ENCODE measurements at regions not wholly inside any gene's neighbourhood (a gene's known extent, or its start where the extent isn't known, plus 50 kb on each side); places are given as distances from the start of the nearest gene placed in this dataset.

DNA sequence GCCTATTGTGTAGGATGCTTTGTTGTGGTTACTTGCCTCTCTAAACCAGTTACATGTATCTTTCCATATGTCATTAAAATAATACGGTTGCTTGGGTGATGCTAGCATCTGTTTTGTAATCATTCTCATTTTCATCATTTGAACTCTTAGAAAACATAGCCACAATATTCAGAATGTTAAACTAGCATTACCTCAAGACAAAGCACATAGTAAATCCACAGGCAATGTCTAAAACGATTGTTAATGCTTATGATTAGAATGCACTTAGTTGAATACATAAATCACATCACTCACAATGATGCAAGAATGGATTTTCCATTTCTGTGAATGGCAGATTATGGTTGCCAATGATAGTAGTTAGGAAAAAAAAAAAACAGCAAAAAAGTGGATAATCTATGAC lies 110.0 kb upstream of the NAALADL2 start:
- ChIA-PET CTCF (no interaction called here), POLR2A (ENCODE audit: low non-redundant PET) (no interaction called here)
- no peaks in the 10 kb centered on the region for H3K36me3 ChIP-seq (ENCODE audit: insufficient read depth, low read length, poor library complexity, severe bottlenecking)
- no peak overlapping the region for H3K4me3 ChIP-seq (ENCODE audit: low read depth, low read length, poor library complexity, severe bottlenecking)
- no peaks in the 10 kb centered on the region for H3K4me1 ChIP-seq (ENCODE audit: insufficient read depth, low read length, poor library complexity, severe bottlenecking)
- no peaks in the 10 kb centered on the region for H3K27me3 ChIP-seq (replicated peaks; ENCODE audit: insufficient read depth, low read depth, low read length, poor library complexity)
- intact Hi-C loops (cut with micrococcal nuclease; ENCODE audit: unreplicated experiment): no loop called here
- H3K9me3 ChIP-seq (ENCODE audit: low read depth, low read length, poor library complexity, severe bottlenecking): peaks cover 10% of the 10 kb centered on the region
- no peak overlapping the region for H3K27ac ChIP-seq (ENCODE audit: low read depth, low read length, poor library complexity, severe bottlenecking)
- no TSS peak for BruUV-seq (replicated peaks)
- TF ChIP-seq, protein P1, sequence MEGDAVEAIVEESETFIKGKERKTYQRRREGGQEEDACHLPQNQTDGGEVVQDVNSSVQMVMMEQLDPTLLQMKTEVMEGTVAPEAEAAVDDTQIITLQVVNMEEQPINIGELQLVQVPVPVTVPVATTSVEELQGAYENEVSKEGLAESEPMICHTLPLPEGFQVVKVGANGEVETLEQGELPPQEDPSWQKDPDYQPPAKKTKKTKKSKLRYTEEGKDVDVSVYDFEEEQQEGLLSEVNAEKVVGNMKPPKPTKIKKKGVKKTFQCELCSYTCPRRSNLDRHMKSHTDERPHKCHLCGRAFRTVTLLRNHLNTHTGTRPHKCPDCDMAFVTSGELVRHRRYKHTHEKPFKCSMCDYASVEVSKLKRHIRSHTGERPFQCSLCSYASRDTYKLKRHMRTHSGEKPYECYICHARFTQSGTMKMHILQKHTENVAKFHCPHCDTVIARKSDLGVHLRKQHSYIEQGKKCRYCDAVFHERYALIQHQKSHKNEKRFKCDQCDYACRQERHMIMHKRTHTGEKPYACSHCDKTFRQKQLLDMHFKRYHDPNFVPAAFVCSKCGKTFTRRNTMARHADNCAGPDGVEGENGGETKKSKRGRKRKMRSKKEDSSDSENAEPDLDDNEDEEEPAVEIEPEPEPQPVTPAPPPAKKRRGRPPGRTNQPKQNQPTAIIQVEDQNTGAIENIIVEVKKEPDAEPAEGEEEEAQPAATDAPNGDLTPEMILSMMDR (conservative IDR thresholded peaks at IDR 0.05; ENCODE audit: low read depth, low read length): no peak
- TF ChIP-seq EZH2 (IDR thresholded peaks at IDR 0.05; ENCODE audit: borderline replicate concordance, low read depth, low read length, poor library complexity, severe bottlenecking): no peak
- DNase-seq (ENCODE audit: low spot score): no peak

DNA sequence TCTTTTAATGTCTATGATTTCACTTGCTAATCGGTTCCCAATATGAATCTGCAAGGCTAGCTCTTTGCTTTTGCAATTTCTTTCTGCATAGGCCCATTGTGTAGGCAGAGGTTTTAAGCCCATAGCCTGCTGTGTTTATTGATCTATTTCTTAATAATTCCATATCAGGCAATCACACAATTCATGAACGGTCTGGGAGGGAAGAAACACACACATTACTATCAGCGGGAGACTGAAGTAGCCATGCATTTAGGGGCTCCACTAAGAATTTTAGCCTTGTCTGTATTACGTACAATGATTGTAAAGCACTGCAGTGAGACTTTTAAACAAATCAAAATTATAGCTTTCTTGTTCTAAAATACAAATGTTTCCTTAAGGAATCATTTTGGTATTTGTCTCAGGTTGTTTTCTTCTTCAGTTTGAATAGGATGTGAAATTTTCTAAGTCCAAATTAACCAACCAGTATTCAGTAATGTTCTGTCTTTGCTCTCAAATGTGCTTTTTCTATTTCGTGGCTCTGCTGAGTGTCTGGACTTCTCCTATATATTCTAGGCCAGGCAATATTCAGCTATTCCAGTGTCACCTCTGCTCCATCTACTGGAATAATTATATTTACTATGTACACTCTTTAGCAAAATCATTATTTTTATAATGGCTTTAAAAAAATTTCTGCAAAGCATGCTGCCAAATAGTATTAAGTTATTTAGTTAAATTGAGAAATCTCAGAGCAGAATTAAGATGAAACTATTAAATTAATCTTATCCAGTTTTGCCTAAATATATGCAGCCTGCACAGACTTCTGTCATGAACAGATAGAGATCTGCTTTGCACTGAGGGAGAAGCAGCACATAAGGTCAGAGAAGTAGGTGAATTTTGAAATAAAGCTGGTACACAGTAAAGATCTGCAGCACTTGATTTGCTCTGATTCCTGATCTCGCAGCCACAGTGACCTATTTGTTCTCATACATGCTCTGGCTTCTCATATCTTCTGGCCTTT lies 103.0 kb upstream of the NAALADL2 start:
- intact Hi-C loops (cut with micrococcal nuclease; ENCODE audit: unreplicated experiment): no loop called here
- ChIA-PET CTCF (no interaction called here), POLR2A (ENCODE audit: low non-redundant PET) (no interaction called here)

DNA sequence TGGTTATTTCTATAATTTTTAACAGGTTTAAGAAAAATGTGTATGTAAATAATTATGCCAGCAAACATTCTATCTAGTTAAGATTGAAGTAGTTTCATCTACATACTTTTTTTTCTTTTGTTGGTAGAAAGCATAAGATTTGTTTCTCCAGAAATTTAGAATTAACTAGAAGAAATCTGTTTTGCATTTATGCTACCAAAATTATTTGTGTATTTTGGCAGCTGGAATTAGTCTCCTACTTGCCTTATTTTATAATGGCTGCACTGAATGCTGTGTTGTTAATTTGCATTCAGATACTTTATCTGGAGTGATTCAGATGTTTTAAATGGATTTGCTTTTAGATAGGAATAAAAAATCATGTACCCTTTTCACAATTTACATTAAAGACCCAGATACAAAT lies 100.2 kb upstream of the NAALADL2 start:
- TF ChIP-seq EZH2 (IDR thresholded peaks at IDR 0.05; ENCODE audit: borderline replicate concordance, low read depth, low read length, poor library complexity, severe bottlenecking): no peak
- Histone ChIP-seq H3K9me3 (ENCODE audit: low read depth, low read length, poor library complexity, severe bottlenecking) (no peaks in the 10 kb centered on the region), H3K27me3 (replicated peaks; ENCODE audit: insufficient read depth, low read depth, low read length, poor library complexity) (no peaks in the 10 kb centered on the region), H3K4me1 (ENCODE audit: insufficient read depth, low read length, poor library complexity, severe bottlenecking) (no peaks in the 10 kb centered on the region), H3K4me3 (ENCODE audit: low read depth, low read length, poor library complexity, severe bottlenecking) (no peak overlapping the region), H3K36me3 (ENCODE audit: insufficient read depth, low read length, poor library complexity, severe bottlenecking) (no peaks in the 10 kb centered on the region), H3K27ac (ENCODE audit: low read depth, low read length, poor library complexity, severe bottlenecking) (no peak overlapping the region)
- intact Hi-C loops (cut with micrococcal nuclease; ENCODE audit: unreplicated experiment): no loop called here
- no peak for DNase-seq (ENCODE audit: low spot score)
- BruUV-seq (replicated peaks): no TSS peak
- ChIA-PET POLR2A (ENCODE audit: low non-redundant PET) (no interaction called here), CTCF (no interaction called here)

More for the DNA sequence above, 103.0 kb upstream of the NAALADL2 start:
- TF ChIP-seq, protein P1 (conservative IDR thresholded peaks at IDR 0.05; ENCODE audit: low read depth, low read length): no peak
- no peak for TF ChIP-seq EZH2 (IDR thresholded peaks at IDR 0.05; ENCODE audit: borderline replicate concordance, low read depth, low read length, poor library complexity, severe bottlenecking)
- Histone ChIP-seq H3K27me3 (replicated peaks; ENCODE audit: insufficient read depth, low read depth, low read length, poor library complexity) (no peaks in the 10 kb centered on the region), H3K36me3 (ENCODE audit: insufficient read depth, low read length, poor library complexity, severe bottlenecking) (no peaks in the 10 kb centered on the region), H3K4me1 (ENCODE audit: insufficient read depth, low read length, poor library complexity, severe bottlenecking) (no peaks in the 10 kb centered on the region), H3K27ac (ENCODE audit: low read depth, low read length, poor library complexity, severe bottlenecking) (no peak overlapping the region), H3K4me3 (ENCODE audit: low read depth, low read length, poor library complexity, severe bottlenecking) (no peak overlapping the region), H3K9me3 (ENCODE audit: low read depth, low read length, poor library complexity, severe bottlenecking) (no peaks in the 10 kb centered on the region)
- DNase-seq (ENCODE audit: low spot score): no peak
- no TSS peak for BruUV-seq (replicated peaks)

Data from A673 (cell line).